GM23338 (cell line): ENCODE measurements at regions not wholly inside any gene's neighbourhood (a gene's known extent, or its start where the extent isn't known, plus 50 kb on each side); places are given as distances from the start of the nearest gene placed in this dataset.

Source experiments
- ATAC-seq: fragments of 200-7000 bp; cut with Tn5 transposase; 3 replicates; pipeline ENCODE4 v1.9.1; 2020
- DNase-seq: peaks from one replicate; pipeline ENCODE4 v3.0.0-alpha.2; 2015; ENCODE audit warnings: low spot score
- H2AFZ ChIP-seq: fragments of 200-600 bp; sonication (generic); 2 replicates; pipeline ENCODE4 v1.8.0; 2016; ENCODE audit warnings: antibody characterized with exemption, mild to moderate bottlenecking, moderate library complexity
- H3F3A ChIP-seq: fragments of 200-600 bp; sonication (generic); replicated peaks from 2 replicates; pipeline ENCODE4 v1.8.0; 2017; ENCODE audit warnings: antibody characterized with exemption, mixed run types, low read depth
- H3K27ac ChIP-seq: fragments of 200-600 bp; sonication (generic); 2 replicates; pipeline ENCODE4 v1.6.1; 2016; ENCODE audit warnings: low read depth
- H3K27me3 ChIP-seq: fragments of 200-600 bp; sonication (generic); 2 replicates; pipeline ENCODE4 v1.8.0; 2016; ENCODE audit warnings: mild to moderate bottlenecking, mixed run types, moderate library complexity; ENCODE audit not compliant: insufficient read depth
- H3K36me3 ChIP-seq: fragments of 200-600 bp; sonication (generic); 2 replicates; pipeline ENCODE4 v1.8.0; 2016; ENCODE audit warnings: mild to moderate bottlenecking; ENCODE audit not compliant: insufficient read depth
- H3K4me1 ChIP-seq: fragments of 200-600 bp; sonication (generic); 2 replicates; pipeline ENCODE4 v1.8.0; 2016; ENCODE audit warnings: mild to moderate bottlenecking, moderate library complexity; ENCODE audit not compliant: insufficient read depth
- H3K4me2 ChIP-seq: fragments of 200-600 bp; sonication (generic); 2 replicates; pipeline ENCODE4 v1.7.1; 2017; ENCODE audit warnings: mixed run types
- H3K4me3 ChIP-seq: fragments of 200-600 bp; sonication (generic); 2 replicates; pipeline ENCODE4 v1.6.1; 2016; ENCODE audit warnings: mixed run types
- H3K79me2 ChIP-seq: fragments of 200-600 bp; sonication (generic); replicated peaks from 2 replicates; pipeline ENCODE4 v1.8.0; 2017; ENCODE audit warnings: mild to moderate bottlenecking; ENCODE audit not compliant: insufficient read depth
- H3K9me2 ChIP-seq: fragments of 200-600 bp; sonication (generic); 2 replicates; pipeline ENCODE4 v1.8.0; 2017; ENCODE audit not compliant: insufficient read depth
- H4K20me1 ChIP-seq: fragments of 200-600 bp; sonication (generic); replicated peaks from 2 replicates; pipeline ENCODE4 v1.8.0; 2017; ENCODE audit warnings: mild to moderate bottlenecking; ENCODE audit not compliant: insufficient read depth
- H3K27ac Mint-ChIP-seq: 2 replicates; pipeline ENCODE4 v1.8.0; 2020; ENCODE audit warnings: inconsistent platforms, mild to moderate bottlenecking, moderate library complexity, mixed read lengths
- H3K27me3 Mint-ChIP-seq: 3 replicates; pipeline ENCODE4 v1.8.0; 2022; ENCODE audit warnings: low read depth, mild to moderate bottlenecking, moderate library complexity, mixed read lengths, inconsistent platforms; ENCODE audit not compliant: insufficient read depth, poor library complexity
- H3K36me3 Mint-ChIP-seq: 3 replicates; pipeline ENCODE4 v1.8.0; 2021; ENCODE audit warnings: low read depth, mild to moderate bottlenecking, inconsistent platforms, moderate library complexity, mixed read lengths
- H3K4me1 Mint-ChIP-seq: 3 replicates; pipeline ENCODE4 v1.8.0; 2020; ENCODE audit warnings: mild to moderate bottlenecking, inconsistent platforms, mixed read lengths
- H3K4me3 Mint-ChIP-seq: 3 replicates; pipeline ENCODE4 v1.8.0; 2021; ENCODE audit warnings: moderate library complexity, mild to moderate bottlenecking, inconsistent platforms, mixed read lengths
- H3K9me3 Mint-ChIP-seq: 3 replicates; pipeline ENCODE4 v1.8.0; 2020; ENCODE audit warnings: moderate library complexity, mild to moderate bottlenecking, inconsistent platforms, mixed read lengths
- EZH2phosphoT487 ChIP-seq: fragments of 200-600 bp; sonication (generic); IDR thresholded peaks from one replicate; pipeline ENCODE4 v1.8.1; 2018; ENCODE audit warnings: antibody characterized with exemption; ENCODE audit not compliant: unreplicated experiment
- JUNB ChIP-seq: IDR thresholded peaks from one replicate; pipeline ENCODE4 v1.6.1; 2016; ENCODE audit warnings: antibody characterized with exemption; ENCODE audit not compliant: unreplicated experiment
- POLR2AphosphoS5 ChIP-seq: IDR thresholded peaks from 2 replicates; pipeline ENCODE4 v1.6.1; 2016; ENCODE audit warnings: antibody characterized with exemption, low read depth
- ZNF331 ChIP-seq: fragments of 250-450 bp; sonication (Bioruptor Pico); IDR thresholded peaks from 2 replicates; pipeline ENCODE4 v1.5.0; 2020; ENCODE audit warnings: low read depth, mild to moderate bottlenecking, moderate library complexity
- TF ChIP-seq, protein P1 (sequence below): fragments of 250-450 bp; sonication (Bioruptor Pico); IDR thresholded peaks from 2 replicates; pipeline ENCODE4 v1.5.0; 2020; ENCODE audit warnings: mild to moderate bottlenecking, moderate library complexity
- TF ChIP-seq, protein P2 (sequence below): IDR thresholded peaks from one replicate; pipeline ENCODE4 v1.6.1; 2018; ENCODE audit warnings: antibody characterized with exemption; ENCODE audit not compliant: unreplicated experiment

- no peak for ATAC-seq
- Histone ChIP-seq H3K27me3 (no peaks in the 10 kb centered on the region), H3K4me2 (no peak overlapping the region), H3F3A (no peaks in the 10 kb centered on the region), H3K36me3 (no peaks in the 10 kb centered on the region), H3K27ac (no peak overlapping the region), H4K20me1 (no peaks in the 10 kb centered on the region), H3K4me1 (no peaks in the 10 kb centered on the region), H3K9me2 (no peaks in the 10 kb centered on the region), H3K79me2 (no peaks in the 10 kb centered on the region), H2AFZ (no peak overlapping the region), H3K4me3 (no peak overlapping the region)
- Mint-ChIP-seq H3K36me3 (no peaks in the 10 kb centered on the region), H3K27me3 (no peaks in the 10 kb centered on the region), H3K9me3 (no peaks in the 10 kb centered on the region), H3K4me3 (no peak overlapping the region), H3K4me1 (peaks cover 8% of the 10 kb centered on the region), H3K27ac (no peak overlapping the region)
- TF ChIP-seq POLR2AphosphoS5: no peak
- no peak for TF ChIP-seq ZNF331 (CRISPR knock-in tag)
- TF ChIP-seq, protein P1, sequence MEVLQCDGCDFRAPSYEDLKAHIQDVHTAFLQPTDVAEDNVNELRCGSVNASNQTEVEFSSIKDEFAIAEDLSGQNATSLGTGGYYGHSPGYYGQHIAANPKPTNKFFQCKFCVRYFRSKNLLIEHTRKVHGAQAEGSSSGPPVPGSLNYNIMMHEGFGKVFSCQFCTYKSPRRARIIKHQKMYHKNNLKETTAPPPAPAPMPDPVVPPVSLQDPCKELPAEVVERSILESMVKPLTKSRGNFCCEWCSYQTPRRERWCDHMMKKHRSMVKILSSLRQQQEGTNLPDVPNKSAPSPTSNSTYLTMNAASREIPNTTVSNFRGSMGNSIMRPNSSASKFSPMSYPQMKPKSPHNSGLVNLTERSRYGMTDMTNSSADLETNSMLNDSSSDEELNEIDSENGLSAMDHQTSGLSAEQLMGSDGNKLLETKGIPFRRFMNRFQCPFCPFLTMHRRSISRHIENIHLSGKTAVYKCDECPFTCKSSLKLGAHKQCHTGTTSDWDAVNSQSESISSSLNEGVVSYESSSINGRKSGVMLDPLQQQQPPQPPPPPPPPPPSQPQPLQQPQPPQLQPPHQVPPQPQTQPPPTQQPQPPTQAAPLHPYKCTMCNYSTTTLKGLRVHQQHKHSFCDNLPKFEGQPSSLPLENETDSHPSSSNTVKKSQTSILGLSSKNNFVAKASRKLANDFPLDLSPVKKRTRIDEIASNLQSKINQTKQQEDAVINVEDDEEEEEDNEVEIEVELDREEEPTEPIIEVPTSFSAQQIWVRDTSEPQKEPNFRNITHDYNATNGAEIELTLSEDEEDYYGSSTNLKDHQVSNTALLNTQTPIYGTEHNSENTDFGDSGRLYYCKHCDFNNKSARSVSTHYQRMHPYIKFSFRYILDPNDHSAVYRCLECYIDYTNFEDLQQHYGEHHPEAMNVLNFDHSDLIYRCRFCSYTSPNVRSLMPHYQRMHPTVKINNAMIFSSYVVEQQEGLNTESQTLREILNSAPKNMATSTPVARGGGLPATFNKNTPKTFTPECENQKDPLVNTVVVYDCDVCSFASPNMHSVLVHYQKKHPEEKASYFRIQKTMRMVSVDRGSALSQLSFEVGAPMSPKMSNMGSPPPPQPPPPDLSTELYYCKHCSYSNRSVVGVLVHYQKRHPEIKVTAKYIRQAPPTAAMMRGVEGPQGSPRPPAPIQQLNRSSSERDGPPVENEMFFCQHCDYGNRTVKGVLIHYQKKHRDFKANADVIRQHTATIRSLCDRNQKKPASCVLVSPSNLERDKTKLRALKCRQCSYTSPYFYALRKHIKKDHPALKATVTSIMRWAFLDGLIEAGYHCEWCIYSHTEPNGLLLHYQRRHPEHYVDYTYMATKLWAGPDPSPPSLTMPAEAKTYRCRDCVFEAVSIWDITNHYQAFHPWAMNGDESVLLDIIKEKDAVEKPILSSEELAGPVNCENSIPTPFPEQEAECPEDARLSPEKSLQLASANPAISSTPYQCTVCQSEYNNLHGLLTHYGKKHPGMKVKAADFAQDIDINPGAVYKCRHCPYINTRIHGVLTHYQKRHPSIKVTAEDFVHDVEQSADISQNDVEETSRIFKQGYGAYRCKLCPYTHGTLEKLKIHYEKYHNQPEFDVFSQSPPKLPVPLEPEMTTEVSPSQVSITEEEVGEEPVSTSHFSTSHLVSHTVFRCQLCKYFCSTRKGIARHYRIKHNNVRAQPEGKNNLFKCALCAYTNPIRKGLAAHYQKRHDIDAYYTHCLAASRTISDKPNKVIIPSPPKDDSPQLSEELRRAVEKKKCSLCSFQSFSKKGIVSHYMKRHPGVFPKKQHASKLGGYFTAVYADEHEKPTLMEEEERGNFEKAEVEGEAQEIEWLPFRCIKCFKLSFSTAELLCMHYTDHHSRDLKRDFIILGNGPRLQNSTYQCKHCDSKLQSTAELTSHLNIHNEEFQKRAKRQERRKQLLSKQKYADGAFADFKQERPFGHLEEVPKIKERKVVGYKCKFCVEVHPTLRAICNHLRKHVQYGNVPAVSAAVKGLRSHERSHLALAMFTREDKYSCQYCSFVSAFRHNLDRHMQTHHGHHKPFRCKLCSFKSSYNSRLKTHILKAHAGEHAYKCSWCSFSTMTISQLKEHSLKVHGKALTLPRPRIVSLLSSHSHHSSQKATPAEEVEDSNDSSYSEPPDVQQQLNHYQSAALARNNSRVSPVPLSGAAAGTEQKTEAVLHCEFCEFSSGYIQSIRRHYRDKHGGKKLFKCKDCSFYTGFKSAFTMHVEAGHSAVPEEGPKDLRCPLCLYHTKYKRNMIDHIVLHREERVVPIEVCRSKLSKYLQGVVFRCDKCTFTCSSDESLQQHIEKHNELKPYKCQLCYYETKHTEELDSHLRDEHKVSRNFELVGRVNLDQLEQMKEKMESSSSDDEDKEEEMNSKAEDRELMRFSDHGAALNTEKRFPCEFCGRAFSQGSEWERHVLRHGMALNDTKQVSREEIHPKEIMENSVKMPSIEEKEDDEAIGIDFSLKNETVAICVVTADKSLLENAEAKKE (CRISPR knock-in tag): no peak
- TF ChIP-seq JUNB: no peak
- TF ChIP-seq, protein P2, sequence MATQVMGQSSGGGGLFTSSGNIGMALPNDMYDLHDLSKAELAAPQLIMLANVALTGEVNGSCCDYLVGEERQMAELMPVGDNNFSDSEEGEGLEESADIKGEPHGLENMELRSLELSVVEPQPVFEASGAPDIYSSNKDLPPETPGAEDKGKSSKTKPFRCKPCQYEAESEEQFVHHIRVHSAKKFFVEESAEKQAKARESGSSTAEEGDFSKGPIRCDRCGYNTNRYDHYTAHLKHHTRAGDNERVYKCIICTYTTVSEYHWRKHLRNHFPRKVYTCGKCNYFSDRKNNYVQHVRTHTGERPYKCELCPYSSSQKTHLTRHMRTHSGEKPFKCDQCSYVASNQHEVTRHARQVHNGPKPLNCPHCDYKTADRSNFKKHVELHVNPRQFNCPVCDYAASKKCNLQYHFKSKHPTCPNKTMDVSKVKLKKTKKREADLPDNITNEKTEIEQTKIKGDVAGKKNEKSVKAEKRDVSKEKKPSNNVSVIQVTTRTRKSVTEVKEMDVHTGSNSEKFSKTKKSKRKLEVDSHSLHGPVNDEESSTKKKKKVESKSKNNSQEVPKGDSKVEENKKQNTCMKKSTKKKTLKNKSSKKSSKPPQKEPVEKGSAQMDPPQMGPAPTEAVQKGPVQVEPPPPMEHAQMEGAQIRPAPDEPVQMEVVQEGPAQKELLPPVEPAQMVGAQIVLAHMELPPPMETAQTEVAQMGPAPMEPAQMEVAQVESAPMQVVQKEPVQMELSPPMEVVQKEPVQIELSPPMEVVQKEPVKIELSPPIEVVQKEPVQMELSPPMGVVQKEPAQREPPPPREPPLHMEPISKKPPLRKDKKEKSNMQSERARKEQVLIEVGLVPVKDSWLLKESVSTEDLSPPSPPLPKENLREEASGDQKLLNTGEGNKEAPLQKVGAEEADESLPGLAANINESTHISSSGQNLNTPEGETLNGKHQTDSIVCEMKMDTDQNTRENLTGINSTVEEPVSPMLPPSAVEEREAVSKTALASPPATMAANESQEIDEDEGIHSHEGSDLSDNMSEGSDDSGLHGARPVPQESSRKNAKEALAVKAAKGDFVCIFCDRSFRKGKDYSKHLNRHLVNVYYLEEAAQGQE: no peak
- no peak for TF ChIP-seq EZH2phosphoT487
- DNase-seq: no peak
Observed at GRCh38 chr2:21231985-21232384, 108.2 kb downstream of the TDRD15 start.
